Stimulated activated CD4-positive, alpha-beta T cell treated with anti-CD3 and anti-CD28 coated beads, Interleukin-12 subunit alpha, Interleukin-12 subunit beta, amount 100 ng/mL, for 48 hours (primary cell): ENCODE measurements at regions not wholly inside any gene's neighbourhood (a gene's known extent, or its start where the extent isn't known, plus 50 kb on each side); places are given as distances from the start of the nearest gene placed in this dataset.
"Not testable (repeated sequence)": the region's sequence is repeated elsewhere in the genome, so short reads cannot be mapped to it uniquely, and the experiment has no call there.

Source experiments
- DNase-seq, 3 donors: peaks; one replicate each; pipeline ENCODE4 v3.0.0-alpha.2; 2020; ENCODE audit warnings: low read depth in 2 of 3, low spot score in 1 of 3

GRCh38 chr6:21708320-21708580 is 114.7 kb downstream of the SOX4 start:
- no peak for DNase-seq

- no peak for DNase-seq
Observed at GRCh38 chr6:21710216-21710615, 116.7 kb downstream of the SOX4 start.

- DNase-seq: no peak
Observed at GRCh38 chr6:21710908-21711627, 117.5 kb downstream of the SOX4 start.

GRCh38 chr6:21712213-21712612 is 118.7 kb downstream of the SOX4 start:
- DNase-seq: no peak

- DNase-seq: no peak
Observed at GRCh38 chr6:21713481-21713880, 119.9 kb downstream of the SOX4 start.

- DNase-seq: no peak
Observed at GRCh38 chr6:21715180-21715579, 121.6 kb downstream of the SOX4 start.

DNA sequence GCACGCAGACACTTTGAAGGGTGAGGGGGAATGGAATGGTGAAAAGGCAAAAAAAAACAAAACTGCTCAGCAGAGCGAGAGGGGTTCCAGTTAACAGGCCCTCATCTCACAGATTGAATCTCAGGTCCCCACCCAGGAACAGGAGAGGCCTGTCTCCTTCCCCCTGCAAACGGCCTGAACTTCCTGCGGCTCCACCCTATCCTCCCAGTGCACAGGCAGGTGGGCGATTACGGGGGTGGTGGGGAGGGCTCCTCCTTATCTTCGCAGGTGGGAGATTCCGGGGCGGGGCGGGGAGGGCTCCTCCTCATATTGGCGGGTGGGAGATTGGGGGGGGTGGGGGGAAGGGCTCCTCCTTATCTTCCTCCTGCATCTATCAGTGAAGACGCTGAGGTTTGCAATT is 129.0 kb downstream of the SOX4 start:
- no peak for DNase-seq

GRCh38 chr6:21726676-21727075 is 133.1 kb downstream of the SOX4 start:
- DNase-seq: no peak

DNA sequence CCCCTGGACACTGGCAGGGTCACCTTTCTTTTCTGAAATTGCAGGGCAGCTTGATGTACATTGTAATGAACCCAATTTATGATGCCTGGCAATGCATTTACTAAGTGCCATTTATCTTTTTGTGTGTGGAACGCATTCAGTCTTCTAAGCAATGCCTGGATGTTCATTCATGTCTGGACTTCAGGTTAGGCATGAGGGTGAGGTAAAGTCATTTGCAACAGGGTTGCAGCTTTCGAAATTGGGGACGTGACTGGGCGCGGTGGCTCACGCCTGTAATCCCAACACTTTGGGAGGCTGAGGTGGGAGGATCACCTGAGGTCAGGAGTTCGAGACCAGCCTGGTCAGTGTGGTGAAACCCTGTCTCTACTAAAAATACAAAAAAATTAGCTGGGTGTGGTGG is 134.6 kb downstream of the SOX4 start:
- DNase-seq: no peak

- DNase-seq: no peak
Observed at GRCh38 chr6:21729431-21729830, 135.9 kb downstream of the SOX4 start.

GRCh38 chr6:21730533-21730932 is 137.0 kb downstream of the SOX4 start:
- DNase-seq: no peak

DNA sequence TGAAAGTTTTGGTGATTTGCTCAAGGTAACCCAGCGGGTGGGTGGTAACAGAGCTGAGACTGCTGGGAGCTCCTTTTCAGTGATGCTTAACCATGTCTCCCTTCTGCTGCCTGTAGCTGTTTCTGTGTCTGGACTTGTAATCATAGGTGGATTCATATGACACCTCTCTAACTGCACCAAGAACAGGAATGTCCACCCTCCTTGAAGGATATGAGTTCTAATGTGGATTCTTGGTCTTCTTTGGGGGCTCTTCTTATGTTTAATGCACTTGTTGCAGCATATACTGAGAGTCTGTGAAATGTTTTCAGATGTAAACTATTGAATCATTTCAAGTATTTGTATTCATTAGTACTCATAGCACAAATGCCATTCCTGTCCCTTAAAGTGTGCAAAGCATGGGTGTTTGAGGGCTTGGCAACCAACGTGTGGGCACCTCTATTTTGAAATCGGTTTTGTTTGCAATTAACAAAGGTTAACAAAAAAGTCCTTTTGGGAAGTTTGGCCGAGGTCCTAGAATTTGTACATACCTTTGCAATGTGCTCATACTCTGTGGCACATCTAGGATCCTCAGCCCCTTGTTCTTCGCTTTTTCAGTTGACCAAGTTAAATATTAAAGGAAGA is 138.0 kb downstream of the SOX4 start:
- DNase-seq: no peak

GRCh38 chr6:21732032-21732730 is 138.6 kb downstream of the SOX4 start:
- not testable (repeated sequence) for DNase-seq

- no peak for DNase-seq
Observed at GRCh38 chr6:21732731-21733130, 139.2 kb downstream of the SOX4 start.

- DNase-seq: no peak
Observed at GRCh38 chr6:21733311-21733710, 139.8 kb downstream of the SOX4 start.

DNA sequence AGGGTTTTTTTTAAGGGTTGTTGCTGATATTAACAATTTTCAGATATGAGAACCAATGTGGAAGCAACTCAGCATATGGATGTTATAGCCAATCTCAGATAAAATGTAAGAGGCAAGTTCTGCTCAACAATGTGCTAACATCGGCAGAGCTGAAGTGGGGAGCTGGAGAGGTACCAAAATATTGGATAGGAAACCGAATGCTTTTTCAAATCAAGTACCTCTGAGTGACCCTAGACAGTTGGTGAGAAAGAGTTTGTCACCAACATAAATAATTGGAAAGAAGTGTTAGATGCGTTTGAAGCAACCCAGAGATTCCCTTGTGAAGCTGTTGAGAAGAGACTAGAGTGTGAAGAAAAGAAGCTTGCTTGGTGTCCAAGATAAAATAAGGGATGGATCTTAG is 140.7 kb downstream of the SOX4 start:
- no peak for DNase-seq

DNA sequence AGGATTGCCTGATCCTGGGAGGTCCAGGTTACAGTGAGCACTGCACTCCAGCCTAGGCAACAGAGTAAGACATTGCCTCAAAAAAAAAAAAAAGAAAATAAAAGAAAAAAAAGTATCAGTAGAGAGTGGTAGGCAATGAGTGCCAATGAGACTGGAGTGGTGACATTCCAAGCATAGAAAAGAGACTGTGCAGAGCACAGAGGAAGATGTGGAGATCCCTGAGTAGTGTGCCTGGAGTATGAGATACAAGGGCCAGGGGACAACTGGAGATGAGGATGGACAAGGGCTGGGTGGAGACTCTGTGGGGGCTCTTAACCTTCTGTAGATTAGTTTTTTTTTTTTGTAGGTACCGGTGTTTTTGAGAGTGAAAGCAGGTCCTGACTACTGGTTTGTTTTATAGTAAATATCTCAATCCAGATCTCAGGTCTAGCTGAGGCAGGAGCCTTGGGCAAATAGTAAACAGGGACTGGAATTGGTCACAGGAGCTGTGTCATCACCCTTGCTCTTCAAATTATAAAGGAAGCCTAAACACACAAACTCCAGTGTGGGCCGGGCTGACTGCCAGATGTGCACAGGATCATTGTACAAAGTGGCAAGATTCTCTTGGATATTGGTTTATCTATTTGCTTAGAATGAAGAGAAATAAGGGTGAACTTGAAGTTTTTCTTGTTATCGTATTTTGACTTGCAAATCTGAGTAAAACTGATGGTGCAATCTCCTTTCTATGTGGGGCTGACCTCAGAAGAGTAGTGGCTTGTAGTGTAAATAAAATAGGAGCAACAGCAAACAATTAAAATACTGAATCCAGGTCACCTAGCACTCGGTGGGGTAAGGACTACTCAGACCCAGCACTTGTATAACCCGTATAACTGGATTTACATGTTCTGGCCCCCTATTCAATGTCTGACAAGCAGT is 144.9 kb downstream of the SOX4 start:
- DNase-seq: no peak

- DNase-seq: no peak
Observed at GRCh38 chr6:21739241-21739640, 145.7 kb downstream of the SOX4 start.

DNA sequence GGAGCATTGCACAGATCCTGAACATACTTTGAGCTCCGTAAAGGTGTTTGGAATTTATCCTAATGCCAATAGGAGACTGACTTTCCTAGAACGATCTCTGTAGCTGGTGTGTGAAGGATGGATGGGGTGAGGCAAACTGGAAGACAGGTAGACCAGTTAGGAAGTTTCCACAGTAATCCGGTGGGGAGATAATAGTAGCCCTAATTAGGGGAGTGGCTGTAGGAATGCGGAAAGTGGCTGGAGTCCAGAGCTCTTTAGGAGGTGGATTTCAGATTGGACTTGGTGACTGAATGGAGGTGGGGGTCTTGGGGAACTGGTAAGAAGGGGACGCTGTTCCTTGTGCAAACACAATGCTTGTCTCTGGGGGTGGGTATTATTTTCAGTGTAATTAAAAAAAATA is 146.3 kb downstream of the SOX4 start:
- DNase-seq: no peak

DNA sequence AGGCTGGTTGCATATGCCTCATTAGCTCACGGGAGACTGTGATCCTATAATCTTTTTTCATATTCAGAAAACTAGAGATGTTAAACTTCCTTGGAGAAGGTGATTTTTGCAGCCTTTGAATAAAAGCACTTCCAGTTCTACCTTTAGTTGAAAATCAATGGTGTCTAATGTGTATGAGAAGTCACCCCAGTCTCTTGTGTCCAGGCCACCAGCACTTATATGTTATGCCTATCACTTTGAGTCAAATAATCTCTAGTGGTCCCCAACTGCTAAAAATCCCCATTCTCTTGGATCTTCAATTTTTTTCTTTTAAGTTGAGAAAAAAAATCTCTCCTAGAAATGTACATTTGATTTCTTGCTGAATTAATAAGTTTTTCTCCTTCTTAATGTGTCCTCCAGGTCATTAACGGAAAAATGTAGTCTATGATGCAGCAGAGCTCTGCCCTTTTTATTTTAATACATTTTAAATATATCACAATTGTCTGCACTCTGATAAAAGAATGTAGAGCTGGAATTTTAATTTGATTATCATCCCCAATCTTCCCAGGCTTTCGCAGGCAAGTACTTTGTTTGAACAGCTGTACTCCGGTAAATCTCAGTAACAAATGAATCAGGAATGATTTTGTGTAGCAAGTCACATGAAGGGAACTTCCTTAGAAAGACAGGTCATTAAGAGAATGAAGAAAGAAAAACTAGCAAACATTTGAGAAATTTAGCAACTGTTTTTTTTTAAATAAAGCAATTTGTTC is 147.0 kb downstream of the SOX4 start:
- DNase-seq: no peak
